DMS 273 (cell line): ENCODE measurements at regions not wholly inside any gene's neighbourhood (a gene's known extent, or its start where the extent isn't known, plus 50 kb on each side); places are given as distances from the start of the nearest gene placed in this dataset.
"Not testable (repeated sequence)": the region's sequence is repeated elsewhere in the genome, so short reads cannot be mapped to it uniquely, and the experiment has no call there.

Source experiments
- DNase-seq: peaks from one replicate; lab custom pipeline; 2025; ENCODE audit not compliant: unreplicated experiment; lab: John Stamatoyannopoulos, UW

DNA sequence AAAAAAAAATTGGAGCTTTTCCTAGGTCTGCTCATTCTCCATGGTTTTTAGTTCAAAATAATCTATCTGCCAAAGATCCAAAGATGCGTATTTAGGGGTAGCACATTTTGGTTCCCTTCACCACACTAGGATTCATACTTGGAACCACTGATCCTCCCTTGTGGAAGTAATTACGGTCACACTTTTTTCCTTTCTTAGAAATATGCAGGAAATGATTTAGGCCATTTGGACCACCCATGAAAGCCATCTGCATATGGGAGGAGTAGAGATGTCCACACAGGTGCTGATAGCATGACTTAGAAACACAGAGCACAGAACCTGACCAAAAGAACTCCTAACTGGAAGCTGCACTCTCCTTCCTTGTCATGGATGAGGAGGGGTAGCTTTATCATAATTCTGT, 105.9 kb upstream of the RAI14 start:
- no peak for DNase-seq

DNA sequence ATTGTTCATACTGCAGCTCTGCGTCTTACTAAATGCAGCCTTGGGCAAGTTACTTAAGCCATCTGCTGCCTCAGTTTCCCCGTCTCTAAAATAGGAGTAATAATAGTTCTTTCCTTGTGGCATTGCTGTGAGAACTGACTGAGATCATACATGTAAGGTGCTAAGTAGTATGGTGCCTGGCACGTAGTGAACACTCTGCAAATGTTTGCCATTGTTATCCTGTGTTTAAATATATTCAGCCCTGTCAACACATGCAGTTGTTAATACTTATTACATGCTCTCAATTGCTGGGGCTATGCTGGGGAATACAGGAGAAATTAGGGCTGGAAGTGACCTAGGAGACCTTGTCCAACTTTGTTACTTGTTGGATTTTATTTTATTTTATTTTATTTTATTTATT, 105.2 kb upstream of the RAI14 start:
- no peak for DNase-seq

DNA sequence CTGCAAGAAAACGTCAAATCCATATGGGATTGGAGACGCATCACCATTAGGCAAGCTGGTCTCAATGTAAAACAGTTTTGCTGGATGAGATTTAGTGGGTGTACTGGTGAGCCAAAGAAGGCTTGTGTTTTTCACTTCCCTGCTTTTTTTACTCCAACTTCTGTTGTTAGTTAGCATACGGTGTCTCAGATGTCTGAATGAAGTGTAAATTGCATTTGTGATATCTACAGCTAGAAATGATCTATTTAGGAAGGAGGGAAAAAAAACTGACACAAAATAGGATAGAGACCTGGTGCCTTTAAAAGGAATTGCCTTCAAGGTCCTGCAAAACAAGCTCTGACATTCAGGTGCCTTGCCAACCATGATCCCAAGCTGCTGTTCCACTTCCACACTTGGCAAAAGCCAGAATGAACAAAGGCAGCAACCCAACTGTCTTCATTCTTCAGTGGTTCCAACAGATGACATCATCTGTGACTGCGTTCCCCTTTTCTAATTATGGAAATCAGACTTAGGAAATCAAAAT, 104.2 kb upstream of the RAI14 start:
- peak; percentile 36 for DNase-seq

DNA sequence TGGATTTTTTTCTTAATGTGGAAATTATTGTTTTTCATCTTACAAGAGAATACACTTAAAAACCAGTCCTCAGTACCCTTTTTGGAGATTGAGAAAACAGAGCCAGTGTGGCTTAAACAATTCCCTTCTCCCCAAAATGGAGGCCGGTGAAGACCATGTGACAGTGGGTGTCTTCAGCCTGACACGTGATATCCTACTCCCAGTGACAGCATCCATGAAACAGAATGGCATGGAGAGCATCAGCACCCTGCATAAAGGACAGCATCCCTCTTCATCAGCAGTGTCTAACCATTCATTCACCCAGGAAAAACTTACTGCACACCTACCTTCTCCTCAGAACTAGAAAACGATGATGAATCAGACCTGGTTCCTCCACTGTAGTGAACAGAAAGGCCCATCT, 103.4 kb upstream of the RAI14 start:
- no peak for DNase-seq

DNA sequence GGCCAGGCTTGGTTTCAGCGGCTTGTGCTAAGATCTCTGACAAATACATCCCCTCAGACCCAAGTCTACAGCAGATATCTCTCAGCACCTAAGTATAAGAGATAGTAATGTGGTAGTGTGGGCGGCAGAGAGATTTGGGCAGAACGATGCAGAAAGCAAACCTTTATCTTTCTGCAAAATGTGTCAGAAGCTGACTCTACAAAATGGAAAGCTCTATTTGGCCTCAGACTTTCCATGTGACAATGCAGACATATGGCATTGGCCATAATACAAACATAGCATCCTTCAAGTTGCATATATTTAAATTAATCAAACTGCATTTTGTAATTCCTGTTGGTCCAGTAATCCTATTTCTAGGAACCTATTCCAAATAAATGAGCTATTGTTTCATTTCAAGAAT, 102.5 kb upstream of the RAI14 start:
- no peak for DNase-seq

DNA sequence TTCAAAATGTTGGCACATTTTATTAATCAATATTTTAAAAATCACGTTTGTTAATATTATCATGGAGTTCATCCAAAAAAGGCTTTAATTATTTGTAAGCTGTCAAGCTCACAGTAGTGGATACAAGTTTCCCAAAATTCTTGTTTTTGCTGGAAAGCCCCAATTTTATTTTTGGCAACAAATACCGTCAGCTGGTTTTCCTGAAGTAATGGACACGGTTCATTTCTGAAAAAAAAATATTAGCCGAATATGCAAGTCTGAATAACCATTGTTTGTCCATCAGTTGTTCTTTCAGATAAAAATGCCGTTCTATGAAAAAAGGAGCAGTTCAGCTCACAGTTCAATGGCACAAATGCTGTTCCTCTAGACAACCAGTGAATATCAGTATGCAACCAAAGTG, 101.5 kb upstream of the RAI14 start:
- no peak for DNase-seq

DNA sequence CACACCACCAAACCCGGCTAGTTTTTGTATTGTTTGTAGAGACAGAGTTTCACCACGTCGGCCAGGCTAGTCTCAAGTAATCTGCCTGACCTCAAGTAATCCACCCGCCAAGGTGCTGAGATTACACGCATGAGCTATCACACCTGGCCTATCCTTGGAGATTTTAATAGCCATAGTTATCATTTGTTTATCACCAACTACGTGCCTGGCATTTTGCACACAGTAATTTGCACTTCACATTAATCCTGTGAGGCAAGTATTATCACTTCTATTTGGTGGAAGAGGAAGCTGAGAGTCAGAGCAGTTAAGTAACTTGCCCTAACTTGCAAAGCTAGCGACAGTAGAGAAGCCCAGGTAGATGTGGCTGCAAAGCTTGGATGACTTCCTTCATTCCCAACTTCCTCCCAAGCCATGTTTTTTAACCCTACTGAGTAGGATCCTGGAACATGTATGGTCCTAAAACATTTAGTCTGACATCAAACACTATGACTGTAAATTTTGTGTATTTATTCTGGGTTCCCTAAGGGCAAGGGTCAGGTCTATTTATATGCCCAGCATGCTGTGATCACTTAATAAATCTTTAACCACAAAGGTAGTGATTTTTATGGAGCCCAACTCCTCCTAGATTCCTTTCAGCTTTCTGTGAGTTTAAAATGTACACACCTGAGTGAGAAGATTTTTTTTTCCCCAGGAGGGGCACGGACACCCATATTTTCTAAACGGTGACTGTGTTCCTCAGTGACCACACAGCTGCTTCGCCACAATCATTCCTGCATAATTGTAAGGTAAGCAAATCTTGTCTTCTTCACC, 100.2 kb upstream of the RAI14 start:
- no peak for DNase-seq

DNA sequence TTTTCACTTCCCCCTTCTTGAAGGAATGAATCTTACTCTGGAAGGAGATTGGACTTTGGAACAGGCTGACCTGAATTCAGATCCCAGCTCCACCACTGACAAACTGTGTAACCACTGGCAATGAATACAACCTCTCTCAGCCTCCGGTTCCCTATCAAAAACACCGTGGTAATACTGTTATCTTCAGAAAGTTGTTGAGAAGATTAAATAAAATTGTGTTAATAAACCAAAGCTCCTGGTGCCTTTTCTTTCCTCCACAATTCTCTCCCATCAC, 99.7 kb upstream of the RAI14 start:
- no peak for DNase-seq

DNA sequence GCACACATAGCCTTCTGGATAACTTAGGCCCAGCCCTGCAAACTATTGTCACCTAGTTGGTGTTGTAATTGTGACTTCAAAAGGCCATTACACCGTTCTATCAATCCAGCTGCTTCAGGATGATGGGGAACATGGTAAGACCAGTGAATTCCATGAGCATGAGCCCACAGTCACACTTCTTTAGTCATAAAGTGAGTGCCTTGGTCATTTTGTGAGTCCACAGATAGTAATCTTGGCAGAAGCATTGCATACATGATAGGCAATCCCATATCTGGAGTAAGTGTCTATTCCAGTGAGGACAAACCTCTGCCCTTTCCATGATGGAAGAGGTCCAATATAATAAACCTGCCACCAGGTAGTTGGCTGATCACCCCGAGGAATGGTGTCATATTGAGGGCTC, 94.5 kb upstream of the RAI14 start:
- DNase-seq: not testable (repeated sequence)

DNA sequence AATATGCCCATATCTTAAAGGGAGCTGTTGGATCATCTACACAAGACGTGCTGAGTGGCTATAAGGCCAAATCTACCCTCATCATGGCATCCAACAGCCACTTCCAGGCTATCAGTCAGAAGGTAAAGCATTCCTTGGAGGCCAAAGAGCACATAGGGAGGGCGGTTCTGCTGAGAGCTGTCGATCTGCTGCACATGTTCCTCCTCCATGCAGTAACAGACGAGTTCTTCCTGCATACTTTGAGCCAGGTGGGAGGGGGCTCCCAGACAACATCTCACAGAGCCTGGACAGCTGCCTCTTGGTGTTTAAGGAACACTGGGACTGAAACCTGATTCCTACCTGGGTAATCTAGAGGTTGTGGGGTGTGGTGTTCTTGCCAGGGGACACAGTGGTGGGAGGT, 93.3 kb upstream of the RAI14 start:
- DNase-seq: no peak

DNA sequence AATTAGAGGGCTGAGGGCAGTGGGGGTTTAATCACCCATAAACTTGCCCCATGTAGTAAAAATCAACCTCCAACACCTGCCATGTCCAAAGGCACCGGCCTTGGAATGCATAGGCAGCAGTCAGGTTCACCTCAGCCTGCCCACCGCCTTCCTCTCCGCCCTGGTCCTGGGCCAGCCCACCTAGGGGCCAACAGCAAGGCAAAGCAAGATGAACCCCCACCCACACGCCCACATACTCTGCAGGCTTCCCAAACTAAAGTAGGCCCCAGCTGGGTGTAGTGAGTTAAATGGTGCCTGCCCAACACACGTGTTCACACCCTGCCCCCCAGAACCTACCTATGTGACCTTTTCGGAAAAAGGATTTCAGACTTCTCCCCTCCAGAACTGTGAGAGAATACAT, 92.9 kb upstream of the RAI14 start:
- no peak for DNase-seq

DNA sequence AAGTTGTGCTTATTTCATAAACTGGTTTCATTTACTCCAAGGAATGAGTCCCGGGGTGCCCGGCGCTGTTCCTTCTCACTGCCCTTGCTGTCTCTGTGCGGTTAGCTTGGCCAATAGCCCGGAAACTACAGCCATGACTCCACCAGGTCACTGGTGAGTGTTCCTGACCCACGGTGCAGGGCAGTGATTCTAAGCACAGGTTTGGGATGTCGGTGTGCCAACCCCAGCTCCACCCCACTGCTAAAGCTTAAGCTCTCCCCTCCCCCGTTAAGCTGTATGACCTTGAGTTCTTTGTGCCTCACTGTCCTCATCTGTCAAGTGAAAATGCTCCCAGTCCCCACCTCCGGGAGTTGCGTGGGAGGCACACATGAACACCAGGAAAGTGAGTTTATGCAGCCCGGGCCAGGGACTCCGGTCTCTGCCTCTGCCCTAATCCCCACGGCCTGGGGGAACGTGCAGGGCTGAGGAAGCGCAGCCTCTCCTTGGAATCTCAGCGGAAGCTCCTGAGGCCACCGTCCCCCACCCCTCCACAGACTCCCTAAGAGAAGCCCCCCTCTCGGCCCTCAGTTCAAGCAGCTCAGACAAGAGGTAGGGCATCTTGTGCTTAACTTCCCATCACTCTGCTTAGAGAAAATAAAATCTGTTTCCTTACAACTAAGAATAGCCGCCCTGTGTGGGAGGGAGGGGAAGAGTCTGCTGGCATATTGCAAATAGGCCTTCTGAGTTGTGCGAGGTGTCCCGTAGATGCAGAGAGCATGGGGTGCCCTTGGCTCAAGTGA, 92.0 kb upstream of the RAI14 start:
- DNase-seq: no peak

DNA sequence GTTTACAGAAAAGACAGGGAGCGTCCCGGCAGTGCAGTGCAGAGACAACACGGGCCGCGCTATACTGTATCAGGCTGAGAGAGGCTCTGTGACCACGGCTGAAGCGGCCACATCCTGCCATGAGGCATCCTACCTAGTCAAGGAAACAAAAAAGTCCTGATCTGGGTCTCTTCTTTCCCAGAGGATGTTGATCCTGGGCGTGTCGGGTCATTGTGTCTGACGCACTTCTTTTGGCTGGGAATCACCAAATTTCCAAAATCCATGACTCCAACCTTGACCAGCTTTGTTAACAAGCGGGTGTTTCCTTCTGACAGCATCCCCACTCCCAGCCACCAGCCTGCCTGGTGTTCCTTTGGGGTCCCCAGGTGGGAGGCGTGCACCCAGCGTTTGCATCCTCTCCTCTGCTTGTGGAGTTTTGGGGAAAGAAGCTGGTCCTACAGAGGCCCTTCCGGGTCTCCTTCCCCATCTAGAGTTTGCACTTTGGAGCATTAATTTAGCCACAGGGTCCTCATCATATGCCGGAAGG, 91.4 kb upstream of the RAI14 start:
- no peak for DNase-seq

DNA sequence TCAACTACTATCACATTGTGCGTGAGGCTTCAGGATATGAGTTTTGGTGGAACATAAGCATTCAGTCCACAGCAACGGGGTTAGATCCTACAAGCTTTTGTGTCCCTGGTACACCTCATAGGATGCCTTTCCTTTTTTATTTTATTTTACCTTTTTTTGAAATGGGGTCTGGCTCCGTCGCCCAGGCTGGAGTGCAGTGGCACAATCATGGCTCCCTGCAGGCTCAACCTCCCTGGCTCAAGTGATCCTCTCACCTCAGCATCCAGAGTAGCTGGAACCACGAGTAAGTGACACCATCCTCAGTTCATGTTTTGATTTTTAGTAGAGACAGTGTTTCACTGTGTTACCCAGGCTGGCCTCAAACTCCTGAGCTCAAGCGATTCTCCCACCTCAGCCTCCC, 86.0 kb upstream of the RAI14 start:
- DNase-seq: no peak

DNA sequence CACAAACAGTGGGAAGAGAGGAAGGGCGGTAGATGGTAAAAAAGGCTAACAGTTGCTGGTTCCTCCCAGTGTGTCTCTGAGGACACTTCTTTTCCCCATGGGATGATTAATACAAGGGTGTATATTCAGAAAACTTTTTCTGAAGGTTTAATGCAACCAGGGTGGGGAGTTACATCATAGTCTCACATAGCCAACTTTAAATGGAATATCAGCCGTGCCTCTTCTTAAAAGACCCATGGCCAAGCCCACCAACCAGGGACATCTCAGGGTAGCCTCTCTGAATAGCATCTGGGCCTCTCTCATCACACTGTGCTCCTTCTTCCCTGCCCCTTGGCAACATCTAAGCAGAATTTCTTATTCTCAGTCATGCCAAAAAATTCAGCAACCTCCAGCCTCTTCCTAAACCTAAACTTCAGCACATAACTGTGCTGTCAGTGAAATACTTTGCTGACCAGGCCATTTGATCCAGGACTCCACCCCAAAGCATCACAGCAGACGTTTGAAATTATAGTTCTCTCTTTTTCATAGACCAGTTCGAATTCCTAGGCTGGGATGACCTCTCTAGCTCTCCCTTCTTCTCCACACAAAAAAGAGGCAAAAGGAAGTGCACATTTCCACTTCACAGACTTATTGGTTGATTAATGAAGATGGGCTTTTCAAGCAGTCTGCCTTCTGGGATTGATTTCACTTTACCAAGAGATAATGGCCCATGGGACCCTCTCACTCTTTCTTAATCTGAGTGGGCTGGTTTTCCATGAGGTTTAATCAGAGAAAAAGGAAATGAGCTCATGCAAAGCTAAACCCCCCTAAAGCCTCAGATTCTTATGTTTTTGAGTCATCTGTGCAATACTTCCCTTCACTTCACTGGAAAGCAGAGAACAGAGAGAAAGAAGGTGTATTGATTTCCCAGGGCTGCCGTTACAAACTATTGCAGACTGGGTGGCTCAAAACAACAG, 85.1 kb upstream of the RAI14 start:
- DNase-seq: no peak

DNA sequence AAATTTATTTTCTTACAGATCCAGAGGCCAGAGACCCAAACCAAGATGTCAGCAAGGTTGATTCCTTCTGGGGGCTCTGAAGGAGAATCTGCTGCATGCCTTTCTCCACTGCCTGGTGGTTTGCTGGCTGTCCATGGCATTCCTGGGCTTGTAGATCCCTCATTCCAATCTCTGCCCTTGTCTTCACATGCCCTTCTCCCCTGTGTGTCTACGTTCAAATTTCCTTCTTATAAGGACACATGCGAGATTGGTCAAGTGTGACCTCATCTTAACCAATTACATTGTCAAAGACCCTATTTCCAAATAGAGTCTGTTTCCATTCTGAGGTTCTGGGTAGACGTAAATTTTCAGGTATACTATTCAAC, 84.5 kb upstream of the RAI14 start:
- no peak for DNase-seq

DNA sequence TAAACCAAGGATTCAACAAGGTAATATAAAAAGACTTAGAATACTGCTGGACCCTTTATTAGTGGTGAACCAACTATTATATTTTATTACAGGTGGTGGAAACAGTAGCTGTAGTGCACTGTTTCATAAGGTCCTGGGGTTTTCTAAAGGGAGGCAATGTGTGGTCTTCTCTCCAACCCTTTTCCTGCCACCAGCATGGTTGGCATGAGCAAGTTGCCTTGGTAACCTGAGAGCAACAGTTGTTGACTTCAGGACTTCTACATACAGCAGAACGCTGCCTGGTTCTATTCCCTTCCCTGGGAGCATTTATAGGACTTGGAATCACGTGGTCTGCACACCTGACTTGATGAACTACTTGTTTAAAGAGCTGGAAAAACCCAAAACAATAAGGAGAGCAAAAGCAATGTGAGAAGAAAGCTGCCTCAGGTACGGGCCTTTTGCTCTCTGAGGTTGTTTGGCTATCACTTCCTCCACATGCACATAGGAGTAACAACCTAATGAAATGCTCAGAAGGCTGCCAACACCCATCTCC, 81.1 kb upstream of the RAI14 start:
- DNase-seq: peak; percentile 13

DNA sequence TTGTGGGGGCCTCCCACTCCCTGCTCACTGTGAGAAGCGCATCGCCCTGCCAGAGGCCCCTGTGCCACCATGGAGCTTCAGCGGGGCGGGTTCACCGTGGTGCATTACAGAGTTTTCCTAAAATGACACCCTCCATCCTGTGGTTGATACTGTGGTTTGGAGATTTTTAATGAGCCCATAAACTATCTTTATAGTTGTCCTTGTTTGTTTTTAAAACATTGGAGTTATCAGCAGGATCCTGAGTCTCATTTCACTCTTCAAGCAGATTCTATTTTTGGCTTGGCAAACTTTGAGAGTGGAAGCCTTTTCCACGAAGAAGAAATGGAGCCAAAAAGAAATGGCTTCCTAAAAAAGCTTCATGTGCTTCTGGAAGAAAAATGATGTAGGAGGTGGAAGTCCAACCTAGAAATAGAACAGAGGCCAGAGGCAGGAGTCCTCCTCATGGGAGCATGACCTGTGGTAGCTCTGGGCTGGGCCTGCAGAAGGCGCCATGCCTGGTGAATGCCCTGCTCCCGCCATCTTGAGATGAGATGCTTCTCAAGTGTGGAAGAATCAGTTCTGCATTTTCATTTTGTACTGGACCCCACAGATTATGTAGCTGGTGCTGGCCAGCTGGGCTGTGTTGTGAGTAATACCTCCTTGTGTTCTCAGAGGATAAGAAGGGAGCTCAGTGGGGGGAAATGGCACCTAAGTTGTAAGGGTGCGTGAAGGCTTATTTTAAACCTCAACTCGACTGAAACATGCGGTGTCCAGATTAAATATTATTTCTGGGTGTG, 79.0 kb upstream of the RAI14 start:
- no peak for DNase-seq

DNA sequence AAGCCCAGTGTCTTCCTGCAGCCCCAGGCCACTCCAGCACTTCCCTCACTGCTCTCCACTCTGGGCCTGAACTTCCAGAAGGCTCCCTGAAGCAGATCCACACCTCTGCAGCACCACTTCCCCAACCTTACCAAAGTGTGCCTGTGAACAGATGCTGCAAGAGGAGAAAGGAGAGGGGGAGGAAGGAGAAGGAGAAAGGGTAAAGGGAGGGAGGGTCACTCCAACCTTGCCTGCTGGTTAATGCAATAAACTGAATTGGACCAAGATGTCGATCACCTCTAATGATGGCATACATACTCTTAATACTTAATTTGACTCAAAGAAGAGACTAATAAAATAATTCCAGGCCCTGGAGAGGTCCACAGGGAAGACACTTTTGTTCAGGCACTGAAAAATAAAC, 77.2 kb upstream of the RAI14 start:
- DNase-seq: no peak

DNA sequence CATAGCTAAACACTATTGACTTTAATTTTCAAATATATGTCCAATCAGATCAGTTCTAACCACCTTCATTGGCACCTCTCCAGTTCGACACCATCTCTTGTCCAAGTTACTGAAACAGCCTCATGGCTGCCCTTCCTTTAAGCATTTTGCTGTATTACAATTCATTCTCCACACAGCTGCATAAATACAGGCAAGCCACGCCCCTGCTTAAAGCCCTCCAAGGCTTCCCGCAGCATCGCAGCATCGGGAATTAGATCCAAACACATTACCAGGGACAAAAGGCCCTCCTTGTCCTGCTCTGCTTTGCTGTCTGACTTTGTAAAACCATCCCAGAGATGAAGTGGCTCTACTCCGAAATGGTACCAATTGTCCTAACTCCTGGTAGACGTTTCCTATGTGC, 75.1 kb upstream of the RAI14 start:
- no peak for DNase-seq
